ENCODE measurements at regions not wholly inside any gene's neighbourhood (a gene's known extent, or its start where the extent isn't known, plus 50 kb on each side); places are given as distances from the start of the nearest gene placed in this dataset.

GRCh38 chr22:49197986-49198704 lies 629.5 kb downstream of the BRD1 start:
- no peak for DNase-seq

- no peak for DNase-seq
These were observed 630.2 kb downstream of the BRD1 start for GRCh38 chr22:49197505-49197904.

DNA sequence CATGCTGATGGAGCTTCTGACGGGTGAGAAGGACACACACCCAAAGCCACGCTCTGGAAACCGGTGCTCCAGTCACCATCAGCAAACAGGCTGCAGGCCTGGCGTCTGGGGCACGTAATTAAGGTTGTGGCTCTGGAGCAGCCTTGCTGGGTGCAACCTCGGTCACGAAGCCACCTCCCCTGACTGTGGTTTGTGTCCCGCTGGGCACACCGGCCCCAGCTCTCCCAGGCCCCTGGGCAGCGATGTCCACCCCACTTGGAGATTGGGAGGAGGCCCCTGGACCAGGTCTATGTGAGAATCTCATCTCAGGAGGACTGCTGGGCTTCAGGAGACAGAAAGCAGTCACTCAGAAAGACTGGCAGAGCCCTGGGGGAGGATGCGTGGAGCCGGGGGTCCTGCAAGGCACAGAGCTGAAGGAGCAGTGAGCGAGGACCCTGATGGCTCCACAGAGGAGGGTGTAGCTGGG lies 631.6 kb downstream of the BRD1 start:
- DNase-seq, result no peak

DNA sequence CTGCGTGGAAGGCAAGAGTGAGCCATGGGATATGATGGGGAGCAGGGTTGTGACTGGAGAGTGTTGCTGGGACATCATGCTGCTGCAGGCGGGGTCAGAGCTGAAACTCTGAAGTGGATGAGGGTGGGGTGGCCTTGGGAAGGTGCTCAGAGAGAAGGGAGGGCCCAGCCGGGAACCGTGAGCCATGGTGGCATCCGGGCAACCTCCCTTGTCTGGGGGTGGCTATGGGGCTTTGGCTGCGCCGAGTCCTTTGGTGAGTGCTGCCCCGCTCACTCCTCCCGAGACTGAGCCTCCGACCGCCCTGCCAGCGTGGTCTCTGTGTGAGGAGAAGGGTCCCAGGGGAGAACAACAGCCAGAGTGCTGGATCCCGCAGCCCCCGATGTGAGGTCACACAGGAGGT lies 632.0 kb downstream of the BRD1 start:
- no peak for DNase-seq

DNA sequence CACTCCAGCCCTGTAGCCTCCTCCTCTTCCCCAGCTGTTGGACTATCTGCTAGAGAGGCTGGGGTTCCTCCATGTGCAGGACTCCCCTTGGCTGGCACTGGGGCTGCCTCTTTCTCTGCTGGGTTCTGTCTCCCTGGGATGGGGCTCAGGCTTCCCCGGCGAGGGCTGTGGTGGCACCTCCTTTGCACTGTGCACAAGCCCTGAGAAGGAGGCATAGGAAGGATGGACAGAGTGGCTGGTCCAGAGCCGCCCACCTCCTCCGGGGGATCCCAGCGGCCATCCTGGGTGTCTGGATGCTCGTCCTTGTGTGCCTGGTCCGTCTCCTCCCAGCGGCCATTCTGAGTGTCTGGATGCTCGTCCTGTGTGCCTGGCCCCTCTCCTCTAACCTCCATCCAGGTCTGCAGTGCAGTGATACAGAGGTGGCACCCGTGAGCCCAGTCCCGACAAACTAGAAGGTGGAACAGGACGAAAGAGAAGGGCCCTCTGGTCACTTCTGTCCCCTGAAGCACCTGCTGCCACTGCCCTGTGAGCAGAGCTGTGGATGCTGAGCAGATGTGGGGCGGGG lies 633.7 kb downstream of the BRD1 start:
- no peak for DNase-seq

GRCh38 chr22:49193348-49193747 lies 634.3 kb downstream of the BRD1 start:
- DNase-seq, result no peak

GRCh38 chr22:49192857-49193250 lies 634.8 kb downstream of the BRD1 start:
- no peak for DNase-seq

GRCh38 chr22:49192180-49192856 lies 635.4 kb downstream of the BRD1 start:
- no peak for DNase-seq

GRCh38 chr22:49191506-49191980 lies 636.1 kb downstream of the BRD1 start:
- no peak for DNase-seq

DNA sequence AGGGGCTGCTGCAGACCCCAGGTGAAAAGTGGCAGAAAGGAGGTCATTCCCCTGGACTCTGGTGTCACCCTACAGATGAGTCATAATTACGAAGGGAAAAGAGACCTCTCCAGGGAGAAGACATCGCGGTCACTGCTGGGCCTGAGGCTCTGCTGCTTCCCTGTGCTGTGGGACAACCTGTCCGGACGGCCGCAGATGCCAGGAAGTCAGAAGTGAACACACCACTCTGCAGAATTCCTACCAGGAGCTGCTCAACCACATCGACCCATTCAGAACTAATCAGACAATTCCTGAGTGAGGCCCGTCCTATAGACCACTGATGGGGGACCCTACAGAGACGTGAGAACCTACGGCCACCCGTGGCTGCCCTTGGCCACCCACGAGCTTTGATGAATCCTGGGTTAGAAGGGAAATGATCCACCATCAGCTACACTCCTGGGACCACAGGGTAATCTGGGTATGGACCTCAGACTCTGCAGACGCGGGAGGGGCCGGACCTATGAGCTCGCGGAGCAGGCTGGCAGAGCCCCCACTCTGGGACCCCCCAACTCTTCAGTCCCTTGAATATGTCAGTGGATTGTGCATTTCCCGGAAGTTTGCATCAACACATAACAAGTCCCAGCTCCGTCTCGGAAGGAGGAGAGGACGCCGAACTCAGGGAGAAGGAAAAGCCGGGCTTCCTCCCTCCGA lies 636.7 kb downstream of the BRD1 start:
- no peak for DNase-seq

GRCh38 chr22:49189871-49190270 lies 637.8 kb downstream of the BRD1 start:
- DNase-seq, result no peak

- DNase-seq, result no peak
These were observed 639.1 kb downstream of the BRD1 start for GRCh38 chr22:49188591-49188990.

DNA sequence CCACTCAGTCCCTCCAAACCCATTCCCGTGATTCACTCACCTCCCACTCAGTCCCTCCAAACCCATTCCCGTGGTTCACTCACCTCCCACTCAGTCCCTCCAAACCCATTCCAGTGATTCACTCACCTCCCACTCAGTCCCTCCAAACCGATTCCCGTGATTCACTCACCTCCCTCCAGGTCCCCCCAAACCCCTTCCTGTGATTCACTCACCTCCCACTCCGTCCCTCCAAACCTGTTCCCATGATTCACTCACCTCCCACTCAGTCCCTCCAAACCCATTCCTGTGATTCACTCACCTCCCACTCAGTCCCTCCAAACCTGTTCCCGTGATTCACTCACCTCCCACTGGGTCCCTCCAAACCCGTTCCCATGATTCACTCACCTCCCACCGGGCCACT lies 639.6 kb downstream of the BRD1 start:
- no peak for DNase-seq

- DNase-seq, result no peak
These were observed 640.9 kb downstream of the BRD1 start for GRCh38 chr22:49186762-49187161.

DNA sequence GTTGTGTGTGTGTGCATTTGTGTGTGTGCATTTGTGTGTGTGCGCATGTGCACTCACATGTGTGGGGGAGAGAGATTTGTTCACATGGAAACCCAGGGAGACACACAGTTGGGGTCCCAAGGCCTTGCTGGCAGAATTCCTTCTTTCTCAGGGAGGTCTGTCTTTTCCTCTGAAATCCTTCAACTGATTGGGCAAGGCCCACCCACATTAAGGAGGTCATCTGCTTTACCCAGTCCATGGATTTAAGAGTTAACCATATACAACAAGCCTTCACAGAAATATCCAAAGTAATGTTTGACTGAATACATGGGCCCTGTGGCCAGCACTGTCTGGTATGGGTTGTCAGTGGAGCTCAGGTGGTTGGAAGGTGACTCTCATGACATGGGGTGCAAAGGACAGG lies 641.4 kb downstream of the BRD1 start:
- DNase-seq, result no peak

DNA sequence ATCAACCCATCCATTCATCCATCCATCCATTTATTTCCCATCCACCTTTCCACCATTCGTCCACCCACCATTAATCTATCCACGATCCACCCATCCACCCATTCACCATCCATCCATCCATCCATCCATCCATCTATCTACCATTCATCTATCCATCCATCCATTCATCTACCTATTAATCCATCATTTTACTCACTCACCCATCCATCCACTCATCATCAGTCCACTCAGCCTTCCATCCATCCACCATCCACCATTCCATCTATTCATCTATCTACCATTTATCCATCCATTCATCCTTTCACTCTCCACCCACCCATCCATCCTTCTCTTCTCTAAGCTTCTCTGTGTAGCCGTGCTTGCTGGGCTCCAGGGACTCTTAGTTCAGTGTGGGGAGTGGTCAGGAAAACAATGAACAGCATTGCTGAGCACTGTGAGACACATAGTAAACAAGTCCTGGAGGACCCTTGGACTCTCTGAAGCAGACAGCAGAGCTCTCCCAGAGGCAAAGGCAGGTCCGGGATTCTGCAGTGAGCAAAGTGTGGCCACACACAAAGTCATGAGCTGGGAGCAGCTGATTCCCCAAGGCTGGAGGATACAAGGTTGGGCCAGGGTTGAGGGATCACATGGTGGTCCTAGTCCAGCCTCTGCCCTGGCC lies 642.2 kb downstream of the BRD1 start:
- DNase-seq, result no peak

- no peak for DNase-seq
These were observed 642.9 kb downstream of the BRD1 start for GRCh38 chr22:49184736-49185135.

DNA sequence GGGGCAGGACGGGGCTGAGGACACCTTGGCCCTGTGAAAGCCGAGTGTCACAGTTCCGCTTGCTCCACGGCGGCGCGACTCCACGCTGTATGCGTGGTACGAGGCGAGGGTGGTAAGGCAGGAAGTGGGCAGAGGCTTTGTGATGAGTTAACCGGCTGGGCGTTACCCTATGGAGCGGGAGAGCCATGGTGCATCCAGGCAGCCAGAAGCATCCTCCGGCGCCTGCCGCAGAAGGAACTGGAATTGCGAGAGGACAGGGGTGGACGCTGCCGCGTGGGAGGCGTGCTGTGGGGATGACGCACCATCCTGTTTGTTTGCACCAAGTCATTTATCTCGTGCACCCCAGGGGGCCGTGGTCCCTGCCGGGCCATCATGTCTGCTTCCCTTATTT lies 643.9 kb downstream of the BRD1 start:
- DNase-seq, result no peak

- no peak for DNase-seq
These were observed 644.4 kb downstream of the BRD1 start for GRCh38 chr22:49183208-49183825.

DNA sequence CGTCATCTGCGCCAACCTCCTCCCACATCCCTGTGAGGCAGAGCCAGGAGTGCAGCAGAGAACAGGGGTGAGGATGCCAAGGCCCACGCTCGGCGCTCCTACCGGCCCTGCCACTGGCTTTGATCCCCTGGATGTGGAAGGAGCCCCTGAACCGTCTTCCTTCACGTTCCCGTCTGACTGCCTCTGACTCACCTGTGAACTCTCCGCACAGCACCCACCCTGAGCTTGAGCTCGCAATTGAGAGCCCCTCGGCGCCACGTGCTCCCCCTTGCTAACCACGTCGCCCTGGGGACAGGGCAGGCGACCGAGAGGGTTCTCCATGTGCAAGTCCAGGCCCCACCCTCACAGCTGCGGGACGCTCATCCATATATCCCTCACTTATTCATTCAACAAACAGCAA lies 645.3 kb downstream of the BRD1 start:
- DNase-seq, result no peak

DNA sequence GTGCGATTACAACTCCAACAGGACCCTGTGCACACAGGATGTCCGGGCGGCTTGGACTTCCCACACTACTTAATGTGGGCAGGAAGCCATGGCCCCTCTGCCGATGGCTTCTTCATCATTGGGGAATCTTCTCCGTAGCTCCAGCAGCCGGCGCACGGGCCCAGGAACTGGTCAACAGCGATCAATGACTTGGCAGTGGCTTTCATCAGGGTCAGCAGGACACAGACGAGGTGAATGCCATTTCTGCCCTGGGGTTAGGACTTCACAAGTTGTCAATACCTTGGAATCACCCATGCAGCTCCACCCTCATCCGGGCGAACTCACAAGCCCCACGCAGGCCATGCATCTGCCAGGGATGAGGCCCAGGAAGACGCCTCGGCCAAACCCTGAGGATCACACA lies 645.7 kb downstream of the BRD1 start:
- DNase-seq, result no peak

DNA sequence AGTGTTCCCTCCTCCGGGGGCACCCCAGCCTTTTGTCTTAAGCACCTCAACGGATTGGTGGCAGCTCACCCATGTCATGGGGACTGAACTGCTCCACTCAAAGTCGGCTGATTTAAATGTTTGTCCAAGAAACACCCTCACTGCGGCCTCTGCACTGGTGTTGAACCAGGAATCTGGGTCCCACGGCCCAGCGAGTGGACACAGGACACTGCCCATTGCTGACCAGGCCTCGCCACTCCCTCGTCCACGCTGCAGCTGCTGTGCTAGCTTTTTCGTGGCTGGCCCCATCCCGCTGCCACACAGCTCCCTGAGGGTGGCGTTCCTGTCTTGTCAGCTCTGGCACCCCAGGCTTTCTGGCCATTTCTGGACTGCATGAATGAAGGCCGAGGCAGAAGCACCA lies 646.2 kb downstream of the BRD1 start:
- no peak for DNase-seq

GRCh38 chr22:49180683-49181024 lies 647.0 kb downstream of the BRD1 start:
- DNase-seq, result no peak
